Natural killer cell treated with Interleukin-12 subunit alpha and Interleukin-12 subunit beta and Interleukin-15 and Interleukin-18, amount 100 ng/mL, for 72 hours (primary cell): ENCODE measurements at regions not wholly inside any gene's neighbourhood (a gene's known extent, or its start where the extent isn't known, plus 50 kb on each side); places are given as distances from the start of the nearest gene placed in this dataset.

Source experiments
- ATAC-seq, 2 donors: fragments of 150-1000 bp; cut with Tn5 transposase in 1 of 2; sonication (Bioruptor Pico), chemical (Tn5 transposase) in 1 of 2; 2 replicates each; pipeline ENCODE4 v1.10.0; 2021
- DNase-seq: peaks from one replicate; pipeline ENCODE4 v3.0.0; 2022; ENCODE audit warnings: low spot score
- H3K27ac Mint-ChIP-seq, 2 donors: 1 replicate in 1 of 2; 2 replicates in 1 of 2; pipeline ENCODE4 v1.8.0; 2022; ENCODE audit warnings: mixed read lengths in 2 of 2, mild to moderate bottlenecking in 1 of 2, moderate library complexity in 1 of 2
- H3K27me3 Mint-ChIP-seq, 2 donors: 1 replicate in 1 of 2; 2 replicates in 1 of 2; pipeline ENCODE4 v1.8.0; 2022; ENCODE audit warnings: mixed read lengths in 2 of 2
- H3K36me3 Mint-ChIP-seq: one replicate; pipeline ENCODE4 v1.8.0; 2022; ENCODE audit warnings: mixed read lengths
- H3K4me1 Mint-ChIP-seq, 2 donors: 1 replicate in 1 of 2; 2 replicates in 1 of 2; pipeline ENCODE4 v1.8.0; 2022; ENCODE audit warnings: low read depth in 2 of 2, mixed read lengths in 2 of 2, mild to moderate bottlenecking in 1 of 2
- H3K4me3 Mint-ChIP-seq: one replicate; pipeline ENCODE4 v1.8.0; 2022; ENCODE audit warnings: mixed read lengths
- H3K9me3 Mint-ChIP-seq: 2 replicates; pipeline ENCODE4 v1.8.0; 2022; ENCODE audit warnings: mixed read lengths

GRCh38 chr13:107838588-107839161 lies 376.7 kb downstream of the LIG4 start:
- no peak overlapping the region for H3K4me3 Mint-ChIP-seq
- peaks cover 4% of the 10 kb centered on the region for H3K9me3 Mint-ChIP-seq
- no peak for DNase-seq
- no peaks in the 10 kb centered on the region for H3K36me3 Mint-ChIP-seq
- no peak for ATAC-seq
- H3K27me3 Mint-ChIP-seq, result no peaks in the 10 kb centered on the region
- H3K27ac Mint-ChIP-seq, result no peak overlapping the region
- no peaks in the 10 kb centered on the region for H3K4me1 Mint-ChIP-seq

GRCh38 chr13:107836685-107837084 lies 378.7 kb downstream of the LIG4 start:
- no peak overlapping the region for H3K27ac Mint-ChIP-seq
- H3K27me3 Mint-ChIP-seq, result no peaks in the 10 kb centered on the region
- no peak for DNase-seq
- H3K9me3 Mint-ChIP-seq, result peaks cover 3% of the 10 kb centered on the region
- H3K4me3 Mint-ChIP-seq, result no peak overlapping the region
- peaks cover 9% of the 10 kb centered on the region for H3K36me3 Mint-ChIP-seq
- ATAC-seq, result no peak
- H3K4me1 Mint-ChIP-seq, result no peaks in the 10 kb centered on the region

- no peak overlapping the region for H3K27ac Mint-ChIP-seq
- H3K27me3 Mint-ChIP-seq, result no peaks in the 10 kb centered on the region
- peaks cover 9% of the 10 kb centered on the region for H3K36me3 Mint-ChIP-seq
- no peaks in the 10 kb centered on the region for H3K4me1 Mint-ChIP-seq
- peaks cover 8% of the 10 kb centered on the region for H3K9me3 Mint-ChIP-seq
- DNase-seq, result no peak
- ATAC-seq, result no peak
- no peak overlapping the region for H3K4me3 Mint-ChIP-seq
Observed at GRCh38 chr13:107835339-107836018, 379.9 kb downstream of the LIG4 start.

GRCh38 chr13:107834717-107835116 lies 380.6 kb downstream of the LIG4 start:
- no peak overlapping the region for H3K27ac Mint-ChIP-seq
- H3K4me1 Mint-ChIP-seq, result no peaks in the 10 kb centered on the region
- H3K9me3 Mint-ChIP-seq, result peaks cover 9% of the 10 kb centered on the region
- ATAC-seq (no peak), DNase-seq (no peak)
- no peaks in the 10 kb centered on the region for H3K27me3 Mint-ChIP-seq
- peaks cover 9% of the 10 kb centered on the region for H3K36me3 Mint-ChIP-seq
- H3K4me3 Mint-ChIP-seq, result no peak overlapping the region

GRCh38 chr13:107834281-107834680 lies 381.1 kb downstream of the LIG4 start:
- peaks cover 9% of the 10 kb centered on the region for H3K9me3 Mint-ChIP-seq
- no peak overlapping the region for H3K4me3 Mint-ChIP-seq
- no peaks in the 10 kb centered on the region for H3K27me3 Mint-ChIP-seq
- DNase-seq (no peak), ATAC-seq (no peak)
- H3K36me3 Mint-ChIP-seq, result peaks cover 9% of the 10 kb centered on the region
- no peak overlapping the region for H3K27ac Mint-ChIP-seq
- no peaks in the 10 kb centered on the region for H3K4me1 Mint-ChIP-seq

- H3K9me3 Mint-ChIP-seq, result peaks cover 9% of the 10 kb centered on the region
- H3K27me3 Mint-ChIP-seq, result no peaks in the 10 kb centered on the region
- ATAC-seq, result no peak
- H3K36me3 Mint-ChIP-seq, result peaks cover 9% of the 10 kb centered on the region
- H3K27ac Mint-ChIP-seq, result no peak overlapping the region
- no peak for DNase-seq
- no peak overlapping the region for H3K4me3 Mint-ChIP-seq
- H3K4me1 Mint-ChIP-seq, result no peaks in the 10 kb centered on the region
Observed at GRCh38 chr13:107832500-107833100, 382.7 kb downstream of the LIG4 start.

GRCh38 chr13:107830804-107831203 lies 384.5 kb downstream of the LIG4 start:
- ATAC-seq, result no peak

GRCh38 chr13:107827840-107828549 lies 387.3 kb downstream of the LIG4 start:
- no peaks in the 10 kb centered on the region for H3K4me1 Mint-ChIP-seq
- no peaks in the 10 kb centered on the region for H3K27me3 Mint-ChIP-seq
- no peak for DNase-seq
- no peak for ATAC-seq
- H3K4me3 Mint-ChIP-seq, result no peak overlapping the region
- H3K36me3 Mint-ChIP-seq, result peaks cover 6% of the 10 kb centered on the region
- H3K27ac Mint-ChIP-seq, result no peak overlapping the region
- H3K9me3 Mint-ChIP-seq, result peaks cover 14% of the 10 kb centered on the region

More at GRCh38 chr13:107830804-107831203, 384.5 kb downstream of the LIG4 start:
- no peaks in the 10 kb centered on the region for H3K4me1 Mint-ChIP-seq
- H3K27ac Mint-ChIP-seq, result no peak overlapping the region
- H3K27me3 Mint-ChIP-seq, result no peaks in the 10 kb centered on the region
- H3K36me3 Mint-ChIP-seq, result peaks cover 9% of the 10 kb centered on the region
- peaks cover 12% of the 10 kb centered on the region for H3K9me3 Mint-ChIP-seq
- no peak for DNase-seq
- no peak overlapping the region for H3K4me3 Mint-ChIP-seq

GRCh38 chr13:107824635-107825034 lies 390.7 kb downstream of the LIG4 start:
- H3K36me3 Mint-ChIP-seq, result peaks cover 3% of the 10 kb centered on the region
- H3K27ac Mint-ChIP-seq, result no peak overlapping the region
- H3K4me1 Mint-ChIP-seq, result no peaks in the 10 kb centered on the region
- DNase-seq, result no peak
- no peak for ATAC-seq
- peaks cover 10% of the 10 kb centered on the region for H3K9me3 Mint-ChIP-seq
- H3K4me3 Mint-ChIP-seq, result no peak overlapping the region
- no peaks in the 10 kb centered on the region for H3K27me3 Mint-ChIP-seq

- peaks cover 4% of the 10 kb centered on the region for H3K36me3 Mint-ChIP-seq
- peaks cover 19% of the 10 kb centered on the region for H3K9me3 Mint-ChIP-seq
- H3K27ac Mint-ChIP-seq, result no peak overlapping the region
- ATAC-seq, result no peak
- no peak for DNase-seq
- no peak overlapping the region for H3K4me3 Mint-ChIP-seq
- no peaks in the 10 kb centered on the region for H3K4me1 Mint-ChIP-seq
- H3K27me3 Mint-ChIP-seq, result no peaks in the 10 kb centered on the region
Observed at GRCh38 chr13:107822006-107822405, 393.3 kb downstream of the LIG4 start.

GRCh38 chr13:107821492-107821891 lies 393.8 kb downstream of the LIG4 start:
- H3K9me3 Mint-ChIP-seq, result peaks cover 19% of the 10 kb centered on the region
- no peak for ATAC-seq

GRCh38 chr13:107819071-107819470 lies 396.3 kb downstream of the LIG4 start:
- peaks cover 4% of the 10 kb centered on the region for H3K36me3 Mint-ChIP-seq

More at GRCh38 chr13:107821492-107821891, 393.8 kb downstream of the LIG4 start:
- no peak overlapping the region for H3K27ac Mint-ChIP-seq
- no peak for DNase-seq
- H3K36me3 Mint-ChIP-seq, result peaks cover 4% of the 10 kb centered on the region
- no peaks in the 10 kb centered on the region for H3K4me1 Mint-ChIP-seq
- H3K4me3 Mint-ChIP-seq, result no peak overlapping the region
- H3K27me3 Mint-ChIP-seq, result no peaks in the 10 kb centered on the region

GRCh38 chr13:107817647-107818287 lies 397.6 kb downstream of the LIG4 start:
- Mint-ChIP-seq H3K9me3 (peaks cover 21% of the 10 kb centered on the region), H3K27ac (no peak overlapping the region), H3K4me1 (no peaks in the 10 kb centered on the region), H3K27me3 (no peaks in the 10 kb centered on the region), H3K36me3 (peaks cover 4% of the 10 kb centered on the region), H3K4me3 (no peak overlapping the region)
- DNase-seq (no peak), ATAC-seq (no peak)

More at GRCh38 chr13:107819071-107819470, 396.3 kb downstream of the LIG4 start:
- no peak for ATAC-seq
- Mint-ChIP-seq H3K4me1 (no peaks in the 10 kb centered on the region), H3K9me3 (peaks cover 21% of the 10 kb centered on the region), H3K27me3 (no peaks in the 10 kb centered on the region), H3K27ac (no peak overlapping the region), H3K4me3 (no peak overlapping the region)
- no peak for DNase-seq
